Ascending aorta (tissue), 2 donors: ENCODE measurements at regions not wholly inside any gene's neighbourhood (a gene's known extent, or its start where the extent isn't known, plus 50 kb on each side); places are given as distances from the start of the nearest gene placed in this dataset.

Experiments
- DNase-seq, 2 donors: peaks; one replicate each; pipeline ENCODE4 v3.0.0-alpha.2; 2019; ENCODE audit warnings: low spot score in 2 of 2
- H3K27ac ChIP-seq, 2 donors: fragments of 200-600 bp; sonication (generic); one replicate each; pipeline ENCODE4 v1.5.1; 2016 to 2017; ENCODE audit warnings: mild to moderate bottlenecking in 1 of 2
- H3K27me3 ChIP-seq: fragments of 200-600 bp; sonication (generic); one replicate; pipeline ENCODE4 v1.5.1; 2017
- H3K36me3 ChIP-seq, 2 donors: fragments of 200-600 bp; sonication (generic); one replicate each; pipeline ENCODE4 v1.5.1; 2016
- H3K4me1 ChIP-seq, 2 donors: fragments of 200-600 bp; sonication (generic); one replicate each; pipeline ENCODE4 v1.5.1; 2016 to 2017; ENCODE audit warnings: mild to moderate bottlenecking in 1 of 2
- H3K4me3 ChIP-seq, 2 donors: fragments of 200-600 bp; sonication (generic); one replicate each; pipeline ENCODE4 v1.5.1; 2016 to 2017; ENCODE audit warnings: mild to moderate bottlenecking in 1 of 2
- H3K9me3 ChIP-seq, 2 donors: fragments of 200-600 bp; sonication (generic); one replicate each; pipeline ENCODE4 v1.5.1; 2016
- CTCF ChIP-seq, 3 experiments: fragments of 200-600 bp in 2 of 3; fragments of 450-650 bp in 1 of 3; sonication (generic) in 2 of 3; IDR thresholded peaks; one replicate each; pipeline ENCODE4 v1.5.1; 2016 to 2019; ENCODE audit warnings: antibody characterized with exemption in 3 of 3, mild to moderate bottlenecking in 1 of 3, moderate library complexity in 1 of 3
- intact Hi-C: fragments of 100-400 bp; cut with DNase I; formaldehyde crosslinking; loops from one replicate; pipeline ENCODE4 v1.15.1; 2023

- intact Hi-C loops = no loop called here
- H3K4me1 ChIP-seq = no peaks in the 10 kb centered on the region
Observed at GRCh38 chr3:95254758-95255157, 1191.9 kb downstream of the NSUN3 start.

GRCh38 chr3:95265129-95265528, 1202.3 kb downstream of the NSUN3 start:
- no peaks in the 10 kb centered on the region for H3K27me3 ChIP-seq
- no peaks in the 10 kb centered on the region for H3K36me3 ChIP-seq
- H3K27ac ChIP-seq = no peak overlapping the region
- DNase-seq = no peak
- H3K4me1 ChIP-seq = no peaks in the 10 kb centered on the region
- H3K9me3 ChIP-seq = no peaks in the 10 kb centered on the region
- H3K4me3 ChIP-seq = no peak overlapping the region
- intact Hi-C loops = no loop called here
- no peak for TF ChIP-seq CTCF (IDR thresholded peaks at IDR 0.05)

More at GRCh38 chr3:95254758-95255157, 1191.9 kb downstream of the NSUN3 start:
- Histone ChIP-seq H3K27ac (no peak overlapping the region), H3K27me3 (no peaks in the 10 kb centered on the region), H3K9me3 (no peaks in the 10 kb centered on the region), H3K4me3 (no peak overlapping the region), H3K36me3 (no peaks in the 10 kb centered on the region)
- no peak for TF ChIP-seq CTCF (IDR thresholded peaks at IDR 0.05)
- DNase-seq = no peak

DNA sequence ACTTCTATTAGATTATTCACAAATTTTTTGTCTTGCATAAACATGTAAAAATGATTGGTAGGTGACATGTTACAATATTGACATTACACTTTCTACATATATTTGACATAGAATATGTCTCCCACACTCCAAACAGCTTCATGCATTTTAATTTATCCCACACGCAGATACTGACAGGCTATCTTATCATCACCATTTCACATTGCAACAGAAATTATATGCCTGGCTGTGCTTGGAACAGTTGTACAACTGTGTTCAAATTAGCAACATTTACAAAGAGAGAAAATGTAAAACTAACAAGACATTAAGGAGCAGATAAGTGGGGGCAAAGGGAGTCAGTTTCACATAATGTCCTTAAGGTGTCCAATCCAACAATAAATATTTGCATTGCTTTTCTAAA, 1208.5 kb downstream of the NSUN3 start:
- no peak for DNase-seq
- H3K9me3 ChIP-seq = no peaks in the 10 kb centered on the region
- intact Hi-C loops = no loop called here
- no peaks in the 10 kb centered on the region for H3K36me3 ChIP-seq
- TF ChIP-seq CTCF (IDR thresholded peaks at IDR 0.05) = no peak
- H3K4me1 ChIP-seq = no peaks in the 10 kb centered on the region
- no peaks in the 10 kb centered on the region for H3K27me3 ChIP-seq
- H3K4me3 ChIP-seq = no peak overlapping the region
- no peak overlapping the region for H3K27ac ChIP-seq

- H3K36me3 ChIP-seq = no peaks in the 10 kb centered on the region
- no peaks in the 10 kb centered on the region for H3K27me3 ChIP-seq
- DNase-seq = no peak
- intact Hi-C loops = no loop called here
- TF ChIP-seq CTCF (IDR thresholded peaks at IDR 0.05) = no peak
- H3K27ac ChIP-seq = no peak overlapping the region
- H3K9me3 ChIP-seq = no peaks in the 10 kb centered on the region
- no peaks in the 10 kb centered on the region for H3K4me1 ChIP-seq
- no peak overlapping the region for H3K4me3 ChIP-seq
Observed at GRCh38 chr3:95272166-95272565, 1209.3 kb downstream of the NSUN3 start.

GRCh38 chr3:95272781-95273180, 1209.9 kb downstream of the NSUN3 start:
- Histone ChIP-seq H3K9me3 (no peaks in the 10 kb centered on the region), H3K4me1 (no peaks in the 10 kb centered on the region), H3K27ac (no peak overlapping the region), H3K27me3 (no peaks in the 10 kb centered on the region), H3K4me3 (no peak overlapping the region), H3K36me3 (no peaks in the 10 kb centered on the region)
- no peak for DNase-seq
- intact Hi-C loops = no loop called here
- TF ChIP-seq CTCF (IDR thresholded peaks at IDR 0.05) = no peak

GRCh38 chr3:95277613-95278012, 1214.8 kb downstream of the NSUN3 start:
- Histone ChIP-seq H3K27ac (no peak overlapping the region), H3K9me3 (no peaks in the 10 kb centered on the region), H3K4me3 (no peak overlapping the region), H3K4me1 (no peaks in the 10 kb centered on the region), H3K36me3 (no peaks in the 10 kb centered on the region), H3K27me3 (no peaks in the 10 kb centered on the region)
- no peak for TF ChIP-seq CTCF (IDR thresholded peaks at IDR 0.05)
- intact Hi-C loops = no loop called here
- no peak for DNase-seq
